H1 (cell line): ENCODE measurements at regions not wholly inside any gene's neighbourhood (a gene's known extent, or its start where the extent isn't known, plus 50 kb on each side); places are given as distances from the start of the nearest gene placed in this dataset.

Source experiments
- CTCF ChIA-PET: fragments of 300-600 bp; sonication (Branson Sonifier 250); formaldehyde crosslinking; loops from one replicate; lab custom pipeline; 2021; ENCODE audit not compliant: partially characterized antibody; lab: Charles Lee
- POLR2A ChIA-PET: fragments of 300-600 bp; sonication (Branson Sonifier 250); formaldehyde crosslinking; loops from one replicate; lab custom pipeline; 2021; ENCODE audit warnings: inconsistent platforms; ENCODE audit not compliant: partially characterized antibody; lab: Charles Lee
- DNase-seq, 2 experiments: peaks; one replicate each; pipeline versions ENCODE4 v3.0.0 to v3.0.0-alpha.2; 2010 to 2022; ENCODE audit warnings: low spot score in 2 of 2, low read depth in 1 of 2, mixed read lengths in 1 of 2
- FAIRE-seq: peaks from 2 replicates; lab custom pipeline; 2011; peaks lifted over from hg19 to GRCh38; lab: Jason Lieb, UNC
- H2AFZ ChIP-seq: 2 replicates; pipeline ENCODE4 v1.8.1; 2012; ENCODE audit warnings: low read length, inconsistent platforms
- H2AK5ac ChIP-seq: 2 replicates; pipeline ENCODE4 v1.6.1; 2013; ENCODE audit warnings: low read depth, low read length
- H2BK120ac ChIP-seq: replicated peaks from 2 replicates; pipeline ENCODE3; 2013; ENCODE audit warnings: low read depth, low read length, inconsistent platforms
- H2BK12ac ChIP-seq: 2 replicates; pipeline ENCODE4 v1.6.1; 2013; ENCODE audit warnings: low read depth, low read length
- H2BK15ac ChIP-seq: 2 replicates; pipeline ENCODE4 v1.6.1; 2013; ENCODE audit warnings: low read length
- H2BK20ac ChIP-seq: 2 replicates; pipeline ENCODE4 v1.6.1; 2013; ENCODE audit warnings: low read length
- H2BK5ac ChIP-seq: 2 replicates; pipeline ENCODE4 v1.6.1; 2013; ENCODE audit warnings: low read depth, low read length
- H3K14ac ChIP-seq: 2 replicates; pipeline ENCODE4 v1.6.1; 2013; ENCODE audit warnings: inconsistent platforms; ENCODE audit not compliant: insufficient read length
- H3K18ac ChIP-seq: 2 replicates; pipeline ENCODE4 v1.6.1; 2013; ENCODE audit warnings: low read length; ENCODE audit errors: extremely low read depth
- H3K23ac ChIP-seq: 2 replicates; pipeline ENCODE4 v1.6.1; 2013; ENCODE audit warnings: inconsistent platforms; ENCODE audit not compliant: insufficient read length
- H3K23me2 ChIP-seq: 2 replicates; pipeline ENCODE4 v1.6.1; 2013; ENCODE audit warnings: low read depth, low read length
- H3K27ac ChIP-seq: 2 replicates; pipeline ENCODE4 v1.6.1; 2011; ENCODE audit warnings: low read depth, low read length, inconsistent platforms
- H3K27me3 ChIP-seq, 4 experiments: replicated peaks in 1 of 4; 1 replicate in 1 of 4; 2 replicates in 3 of 4; pipeline versions ENCODE4 v1.6.1 to v1.8.1; 2011 to 2013; ENCODE audit warnings: low read length in 3 of 4, mild to moderate bottlenecking in 3 of 4, inconsistent platforms in 2 of 4, mixed read lengths in 2 of 4, moderate library complexity in 1 of 4; ENCODE audit not compliant: control insufficient read depth in 3 of 4, insufficient read depth in 3 of 4; ENCODE audit errors: extremely low read depth in 1 of 4
- H3K36me3 ChIP-seq, 4 experiments: 2 replicates each; pipeline versions ENCODE4 v1.6.1 to v1.8.1; 2011 to 2013; ENCODE audit warnings: mild to moderate bottlenecking in 4 of 4, low read length in 3 of 4, moderate library complexity in 2 of 4, control low read depth in 1 of 4, inconsistent platforms in 1 of 4; ENCODE audit not compliant: insufficient read depth in 4 of 4, control insufficient read depth in 2 of 4
- H3K4ac ChIP-seq: replicated peaks from 2 replicates; pipeline ENCODE3; 2013; ENCODE audit warnings: low read length, low read depth, mixed read lengths, inconsistent platforms; ENCODE audit not compliant: insufficient read length
- H3K4me1 ChIP-seq, 4 experiments: replicated peaks in 1 of 4; 1 replicate in 1 of 4; 2 replicates in 3 of 4; pipeline versions ENCODE4 v1.6.1 to v1.8.1; 2011 to 2013; ENCODE audit warnings: low read length in 3 of 4, inconsistent platforms in 2 of 4, mixed read lengths in 1 of 4; ENCODE audit not compliant: insufficient read depth in 4 of 4, control insufficient read depth in 3 of 4
- H3K4me2 ChIP-seq, 2 experiments: 2 replicates each; pipeline versions ENCODE4 v1.6.1 to v1.8.1; 2011 to 2013; ENCODE audit warnings: low read depth in 2 of 2, low read length in 2 of 2, control low read depth in 1 of 2, inconsistent platforms in 1 of 2, mild to moderate bottlenecking in 1 of 2; ENCODE audit not compliant: insufficient read depth in 1 of 2
- H3K4me3 ChIP-seq, 4 experiments: fragments of 200-600, 300-600 bp in 1 of 4; sonication (generic), shearing (Covaris generic), sonication (Bioruptor Twin) in 1 of 4; 2 replicates each; pipeline versions ENCODE4 v1.5.1 to v1.8.1; 2011 to 2016; ENCODE audit warnings: low read length in 4 of 4, low read depth in 3 of 4, control low read depth in 2 of 4, inconsistent platforms in 2 of 4, mild to moderate bottlenecking in 2 of 4, mixed read lengths in 1 of 4, moderate library complexity in 1 of 4; ENCODE audit not compliant: insufficient read depth in 2 of 4; ENCODE audit errors: extremely low read depth in 1 of 4
- H3K56ac ChIP-seq: replicated peaks from 2 replicates; pipeline ENCODE3; 2013; ENCODE audit warnings: low read depth, mild to moderate bottlenecking, mixed read lengths, low read length, inconsistent platforms; ENCODE audit not compliant: insufficient read length
- H3K79me1 ChIP-seq: 2 replicates; pipeline ENCODE4 v1.6.1; 2013; ENCODE audit warnings: low read depth, low read length, control low read depth
- H3K79me2 ChIP-seq, 2 experiments: 2 replicates each; pipeline versions ENCODE4 v1.6.1 to v1.8.1; 2012 to 2013; ENCODE audit warnings: low read length in 2 of 2, mild to moderate bottlenecking in 2 of 2, inconsistent platforms in 1 of 2; ENCODE audit not compliant: insufficient read depth in 2 of 2, control insufficient read depth in 1 of 2
- H3K9ac ChIP-seq, 4 experiments: replicated peaks in 1 of 4; 1 replicate in 1 of 4; 2 replicates in 3 of 4; pipeline versions ENCODE4 v1.6.1 to v1.8.1; 2011 to 2013; ENCODE audit warnings: low read depth in 3 of 4, low read length in 3 of 4, control low read depth in 2 of 4, mild to moderate bottlenecking in 2 of 4, moderate library complexity in 2 of 4, inconsistent platforms in 1 of 4; ENCODE audit errors: extremely low read depth in 1 of 4
- H3K9me3 ChIP-seq, 2 experiments: 2 replicates each; pipeline versions ENCODE4 v1.6.1 to v1.8.1; 2012 to 2013; ENCODE audit warnings: mild to moderate bottlenecking in 2 of 2, moderate library complexity in 2 of 2, control low read depth in 1 of 2, inconsistent platforms in 1 of 2, low read depth in 1 of 2, low read length in 1 of 2, mixed read lengths in 1 of 2; ENCODE audit not compliant: insufficient read depth in 2 of 2
- H4K20me1 ChIP-seq, 2 experiments: replicated peaks in 1 of 2; 2 replicates each; pipeline versions ENCODE3 to v1.8.1; 2011 to 2013; ENCODE audit warnings: inconsistent platforms in 2 of 2, low read length in 2 of 2, mild to moderate bottlenecking in 1 of 2; ENCODE audit not compliant: insufficient read depth in 2 of 2, control insufficient read depth in 1 of 2
- H4K5ac ChIP-seq: 2 replicates; pipeline ENCODE4 v1.6.1; 2013; ENCODE audit warnings: low read length, low read depth, mixed read lengths, inconsistent platforms; ENCODE audit not compliant: insufficient read length
- H4K8ac ChIP-seq: 2 replicates; pipeline ENCODE4 v1.8.0; 2013; ENCODE audit warnings: mild to moderate bottlenecking, moderate library complexity, low read length, inconsistent platforms; ENCODE audit not compliant: insufficient read depth; ENCODE audit errors: extremely low read depth
- H4K91ac ChIP-seq: replicated peaks from 2 replicates; pipeline ENCODE3; 2013; ENCODE audit warnings: low read length, mixed read lengths, inconsistent platforms; ENCODE audit not compliant: insufficient read length
- CBX8 ChIP-seq: fragments of 300-800, 300-1000 bp; sonication (generic); IDR thresholded peaks from 2 replicates; pipeline ENCODE4 v1.7.1; 2016; ENCODE audit warnings: low read depth, low read length, borderline replicate concordance
- CHD2 ChIP-seq: IDR thresholded peaks from 2 replicates; pipeline ENCODE4 v1.6.1; 2012; ENCODE audit warnings: low read length, improper control_type of control experiment
- CTBP2 ChIP-seq: IDR thresholded peaks from 2 replicates; pipeline ENCODE4 v1.7.0; 2011; ENCODE audit warnings: borderline replicate concordance, mild to moderate bottlenecking, moderate library complexity, mixed read lengths, low read length; ENCODE audit not compliant: insufficient read depth, insufficient read length
- GABPA ChIP-seq: IDR thresholded peaks from 2 replicates; pipeline ENCODE4 v1.6.1; 2011; ENCODE audit warnings: mild to moderate bottlenecking, low read length, moderate library complexity, borderline replicate concordance; ENCODE audit not compliant: insufficient read depth
- NANOG ChIP-seq: IDR thresholded peaks from 2 replicates; pipeline ENCODE4 v1.6.1; 2011; ENCODE audit warnings: low read length, low read depth, mild to moderate bottlenecking, inconsistent platforms; ENCODE audit not compliant: insufficient read depth, poor library complexity, severe bottlenecking
- SIX5 ChIP-seq: IDR thresholded peaks from 2 replicates; pipeline ENCODE4 v1.6.1; 2011; ENCODE audit warnings: mild to moderate bottlenecking, low read depth, low read length
- SP2 ChIP-seq: IDR thresholded peaks from 2 replicates; pipeline ENCODE4 v1.6.1; 2012; ENCODE audit warnings: mild to moderate bottlenecking, low read length, inconsistent platforms
- TAF1 ChIP-seq: IDR thresholded peaks from 2 replicates; pipeline ENCODE4 v1.6.1; 2011; ENCODE audit warnings: mild to moderate bottlenecking, low read depth, low read length
- YY1 ChIP-seq: IDR thresholded peaks from 2 replicates; pipeline ENCODE4 v1.6.1; 2011; ENCODE audit warnings: low read depth, mild to moderate bottlenecking, low read length
- WGBS, 2 experiments: shearing (Covaris generic) in 1 of 2; methylation state at CpG; one replicate each; pipeline versions ENCODE4 v1.1.6 to v1.1.7; 2013 to 2015; ENCODE audit warnings: low lambda C conversion rate in 2 of 2, mixed read lengths in 2 of 2, inconsistent platforms in 1 of 2, low coverage in 1 of 2, missing lambda C conversion rate in 1 of 2; ENCODE audit not compliant: insufficient replicate concordance in 2 of 2, insufficient coverage in 1 of 2, insufficient read length in 1 of 2; ENCODE audit errors: extremely low coverage in 1 of 2, missing lambda C conversion rate in 1 of 2; 5-methylcytosine and 5-hydroxymethylcytosine counted together
- TF ChIP-seq, protein P1 (sequence below): IDR thresholded peaks from 2 replicates; pipeline ENCODE4 v1.6.1; 2012; ENCODE audit warnings: inconsistent platforms
- TF ChIP-seq, protein P2 (sequence below): IDR thresholded peaks from 2 replicates; pipeline ENCODE4 v1.6.1; 2012; ENCODE audit warnings: low read length, inconsistent platforms

DNA sequence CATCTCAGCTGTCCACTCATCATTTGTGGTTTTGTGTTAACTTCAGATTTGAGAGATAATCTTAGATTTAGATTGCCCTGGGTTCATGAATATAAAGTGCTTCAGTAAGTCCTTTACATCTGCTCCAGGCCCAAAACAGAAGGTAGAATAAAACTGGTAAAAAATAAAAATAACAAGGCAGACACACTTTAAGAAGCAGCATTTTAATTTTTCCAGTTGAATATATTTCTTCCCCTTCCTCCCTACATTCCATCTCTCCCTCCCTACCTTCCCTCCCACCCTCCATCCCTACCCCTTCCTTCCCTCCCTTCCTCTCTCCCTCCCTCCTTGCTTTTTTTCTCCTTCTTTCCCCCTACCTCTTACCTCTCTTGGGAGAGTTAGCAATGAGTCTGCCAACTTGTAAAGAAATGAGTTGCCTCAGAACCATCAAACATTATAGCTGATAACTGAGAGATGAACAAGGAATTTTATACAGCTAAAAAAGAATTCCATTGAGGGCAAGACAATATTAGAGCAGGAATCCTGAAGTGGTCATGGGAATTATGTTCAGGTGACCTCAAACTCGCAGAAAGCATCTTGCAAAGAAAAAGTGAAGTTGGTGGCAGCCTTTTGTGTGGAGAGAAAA, 145.0 kb upstream of the SOX4 start:
- Histone ChIP-seq H3K4me1 (no peaks in the 10 kb centered on the region), H4K91ac (no peak overlapping the region), H2BK120ac (no peak overlapping the region), H2BK15ac (no peak overlapping the region), H2AFZ (no peak overlapping the region), H3K79me2 (no peaks in the 10 kb centered on the region), H3K36me3 (no peaks in the 10 kb centered on the region), H3K9ac (no peak overlapping the region), H2BK20ac (no peak overlapping the region), H3K14ac (no peak overlapping the region), H3K9me3 (no peaks in the 10 kb centered on the region), H3K27ac (no peak overlapping the region), H2BK5ac (no peak overlapping the region), H2AK5ac (no peak overlapping the region), H2BK12ac (no peak overlapping the region), H4K5ac (no peak overlapping the region), H4K20me1 (no peaks in the 10 kb centered on the region), H4K8ac (no peak overlapping the region), H3K23ac (no peak overlapping the region), H3K18ac (no peak overlapping the region), H3K27me3 (no peaks in the 10 kb centered on the region), H3K4me2 (no peak overlapping the region), H3K79me1 (no peaks in the 10 kb centered on the region), H3K4me3 (no peak overlapping the region), H3K4ac (no peak overlapping the region), H3K56ac (no peak overlapping the region), H3K23me2 (no peaks in the 10 kb centered on the region)
- 88% methylated on average over 1 of the region's 1 CpG; no CpG with 5 or more reads in 1 of the 2 experiments for WGBS, 2 experiments
- POLR2A ChIA-PET = interaction anchor here (0.6 kb wide), 1 partner anchor 75 kb away, joined by 3 read pairs; no protein-coding TSS in a partner anchor
- DNase-seq = no peak
- no peak for FAIRE-seq
- TF ChIP-seq NANOG = no peak
- no peak for TF ChIP-seq GABPA
- TF ChIP-seq CHD2 = no peak
- TF ChIP-seq SIX5 = no peak
- TF ChIP-seq, protein P1, sequence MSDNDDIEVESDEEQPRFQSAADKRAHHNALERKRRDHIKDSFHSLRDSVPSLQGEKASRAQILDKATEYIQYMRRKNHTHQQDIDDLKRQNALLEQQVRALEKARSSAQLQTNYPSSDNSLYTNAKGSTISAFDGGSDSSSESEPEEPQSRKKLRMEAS = no peak
- TF ChIP-seq, protein P2, sequence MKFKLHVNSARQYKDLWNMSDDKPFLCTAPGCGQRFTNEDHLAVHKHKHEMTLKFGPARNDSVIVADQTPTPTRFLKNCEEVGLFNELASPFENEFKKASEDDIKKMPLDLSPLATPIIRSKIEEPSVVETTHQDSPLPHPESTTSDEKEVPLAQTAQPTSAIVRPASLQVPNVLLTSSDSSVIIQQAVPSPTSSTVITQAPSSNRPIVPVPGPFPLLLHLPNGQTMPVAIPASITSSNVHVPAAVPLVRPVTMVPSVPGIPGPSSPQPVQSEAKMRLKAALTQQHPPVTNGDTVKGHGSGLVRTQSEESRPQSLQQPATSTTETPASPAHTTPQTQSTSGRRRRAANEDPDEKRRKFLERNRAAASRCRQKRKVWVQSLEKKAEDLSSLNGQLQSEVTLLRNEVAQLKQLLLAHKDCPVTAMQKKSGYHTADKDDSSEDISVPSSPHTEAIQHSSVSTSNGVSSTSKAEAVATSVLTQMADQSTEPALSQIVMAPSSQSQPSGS = no peak
- TF ChIP-seq CTBP2 = no peak
- TF ChIP-seq YY1 = no peak
- no peak for TF ChIP-seq CBX8
- TF ChIP-seq TAF1 = no peak
- no peak for TF ChIP-seq SP2
- CTCF ChIA-PET = interaction anchor here (1.7 kb wide), 1 partner anchor 10 kb away, joined by 4 read pairs; no protein-coding TSS in a partner anchor
